ENCODE measurements at regions not wholly inside any gene's neighbourhood (a gene's known extent, or its start where the extent isn't known, plus 50 kb on each side); places are given as distances from the start of the nearest gene placed in this dataset.

DNA sequence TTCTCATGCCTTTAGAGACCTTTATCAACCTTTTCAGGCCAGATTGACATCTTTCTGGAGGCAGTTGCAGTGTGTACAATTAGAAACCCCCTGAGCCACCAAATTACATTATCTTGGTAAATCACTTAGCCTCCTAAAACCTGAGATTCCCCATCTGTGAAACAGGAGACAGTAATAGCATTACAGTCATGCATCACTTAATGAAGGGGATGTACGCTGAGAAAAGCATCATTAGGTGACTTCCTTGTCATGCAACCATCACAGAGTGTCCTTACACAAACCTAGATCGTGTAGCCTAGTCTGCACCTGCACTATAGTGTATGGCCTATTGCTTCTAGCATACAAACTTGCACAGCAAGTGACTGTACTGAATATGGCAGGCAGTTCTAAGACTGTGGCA, 400.8 kb upstream of the CNTN3 start:
- no peak for DNase-seq (ENCODE audit: low spot score)
- no peak overlapping the region for H3K4me3 ChIP-seq
- TF ChIP-seq, protein P1, sequence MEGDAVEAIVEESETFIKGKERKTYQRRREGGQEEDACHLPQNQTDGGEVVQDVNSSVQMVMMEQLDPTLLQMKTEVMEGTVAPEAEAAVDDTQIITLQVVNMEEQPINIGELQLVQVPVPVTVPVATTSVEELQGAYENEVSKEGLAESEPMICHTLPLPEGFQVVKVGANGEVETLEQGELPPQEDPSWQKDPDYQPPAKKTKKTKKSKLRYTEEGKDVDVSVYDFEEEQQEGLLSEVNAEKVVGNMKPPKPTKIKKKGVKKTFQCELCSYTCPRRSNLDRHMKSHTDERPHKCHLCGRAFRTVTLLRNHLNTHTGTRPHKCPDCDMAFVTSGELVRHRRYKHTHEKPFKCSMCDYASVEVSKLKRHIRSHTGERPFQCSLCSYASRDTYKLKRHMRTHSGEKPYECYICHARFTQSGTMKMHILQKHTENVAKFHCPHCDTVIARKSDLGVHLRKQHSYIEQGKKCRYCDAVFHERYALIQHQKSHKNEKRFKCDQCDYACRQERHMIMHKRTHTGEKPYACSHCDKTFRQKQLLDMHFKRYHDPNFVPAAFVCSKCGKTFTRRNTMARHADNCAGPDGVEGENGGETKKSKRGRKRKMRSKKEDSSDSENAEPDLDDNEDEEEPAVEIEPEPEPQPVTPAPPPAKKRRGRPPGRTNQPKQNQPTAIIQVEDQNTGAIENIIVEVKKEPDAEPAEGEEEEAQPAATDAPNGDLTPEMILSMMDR (IDR thresholded peaks at IDR 0.05), result no peak
- no peak overlapping the region for H3K27ac ChIP-seq

DNA sequence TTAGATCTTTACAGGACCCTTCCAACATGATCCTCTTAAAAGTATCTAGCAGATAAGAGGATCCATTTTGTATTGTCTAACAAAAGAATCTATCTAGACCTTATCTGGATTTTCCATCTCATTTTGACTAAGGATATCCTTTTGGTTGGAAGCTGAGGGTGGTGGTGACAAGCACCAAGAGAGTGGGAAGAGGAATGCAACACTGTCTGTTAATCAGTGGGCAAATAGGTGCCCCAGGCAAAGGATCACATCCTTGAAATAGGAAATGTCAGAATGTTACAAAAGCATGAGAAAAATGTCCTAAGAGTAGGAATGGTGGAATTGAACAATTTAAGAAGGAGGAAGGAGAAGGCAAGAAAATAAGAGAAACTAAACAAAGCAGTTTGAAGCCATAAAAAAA, 420.7 kb upstream of the CNTN3 start:
- Histone ChIP-seq H3K4me3 (no peak overlapping the region), H3K27ac (no peak overlapping the region)
- DNase-seq (ENCODE audit: low spot score), result no peak
- TF ChIP-seq, protein P1 (IDR thresholded peaks at IDR 0.05), result no peak

DNA sequence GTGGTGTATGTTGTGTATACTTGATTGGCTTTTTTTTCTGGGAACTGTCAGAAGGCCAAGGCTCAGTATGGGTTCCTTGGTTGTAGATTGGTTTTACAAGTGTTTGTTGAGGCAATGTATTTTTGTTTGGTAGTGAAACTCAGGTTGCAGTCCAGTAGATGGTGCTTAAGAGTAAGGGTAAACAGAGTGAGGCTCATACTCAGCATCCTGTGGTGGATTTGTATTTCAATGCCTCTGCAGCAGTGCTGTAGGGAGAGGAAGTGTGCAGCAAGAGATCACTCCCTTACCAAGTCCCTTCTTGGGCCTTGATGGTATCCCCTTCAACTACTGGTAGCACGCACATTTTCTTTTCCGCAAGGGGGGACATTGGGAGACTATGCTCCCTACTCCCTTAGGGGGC, 428.5 kb upstream of the CNTN3 start:
- Histone ChIP-seq H3K27ac (no peak overlapping the region), H3K4me3 (no peak overlapping the region)
- no peak for DNase-seq (ENCODE audit: low spot score)
- TF ChIP-seq, protein P1 (IDR thresholded peaks at IDR 0.05), result no peak

DNA sequence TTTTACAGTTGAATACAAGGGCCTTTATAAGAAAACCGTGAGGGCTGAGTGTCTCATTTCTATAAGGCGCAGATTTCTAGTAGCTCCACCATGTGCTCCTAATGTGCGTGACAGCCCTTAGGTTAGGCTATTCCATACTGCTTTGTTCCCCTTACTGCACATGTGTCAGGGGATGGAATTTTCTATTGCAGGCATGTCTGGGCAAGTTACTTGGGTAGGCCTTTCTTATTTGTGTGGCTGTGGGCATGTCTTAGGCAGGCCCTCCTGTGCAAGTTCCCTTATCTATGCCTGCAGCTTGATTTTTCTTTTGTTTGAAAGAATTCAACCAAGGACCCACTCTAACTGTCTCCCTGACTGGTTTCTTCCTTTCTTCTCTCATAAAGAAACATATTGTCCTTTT, 434.2 kb upstream of the CNTN3 start:
- no peak for DNase-seq (ENCODE audit: low spot score)
- TF ChIP-seq, protein P1 (IDR thresholded peaks at IDR 0.05), result no peak
- Histone ChIP-seq H3K4me3 (no peak overlapping the region), H3K27ac (no peak overlapping the region)

DNA sequence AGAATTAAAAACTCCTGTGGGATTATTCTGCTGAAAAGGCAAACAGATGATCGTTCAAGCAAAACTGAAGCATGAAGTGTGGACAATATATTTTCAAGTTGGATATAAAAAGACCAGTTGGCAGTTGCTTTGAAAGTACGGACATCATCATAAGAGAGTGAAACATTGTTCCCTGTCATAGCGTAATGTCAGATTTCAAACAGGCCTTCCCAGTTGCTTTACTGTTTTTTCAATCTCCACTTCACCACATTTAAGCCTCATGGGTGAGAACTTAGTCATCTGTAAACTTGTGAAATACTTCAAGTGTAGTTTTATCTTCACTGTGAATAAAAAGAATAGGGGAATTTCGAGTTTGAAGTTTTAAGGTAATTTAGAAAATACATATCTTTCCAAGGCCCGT, 435.1 kb upstream of the CNTN3 start:
- H3K4me3 ChIP-seq, result no peak overlapping the region
- TF ChIP-seq, protein P1 (IDR thresholded peaks at IDR 0.05), result no peak
- no peak for DNase-seq (ENCODE audit: low spot score)
- no peak overlapping the region for H3K27ac ChIP-seq

DNA sequence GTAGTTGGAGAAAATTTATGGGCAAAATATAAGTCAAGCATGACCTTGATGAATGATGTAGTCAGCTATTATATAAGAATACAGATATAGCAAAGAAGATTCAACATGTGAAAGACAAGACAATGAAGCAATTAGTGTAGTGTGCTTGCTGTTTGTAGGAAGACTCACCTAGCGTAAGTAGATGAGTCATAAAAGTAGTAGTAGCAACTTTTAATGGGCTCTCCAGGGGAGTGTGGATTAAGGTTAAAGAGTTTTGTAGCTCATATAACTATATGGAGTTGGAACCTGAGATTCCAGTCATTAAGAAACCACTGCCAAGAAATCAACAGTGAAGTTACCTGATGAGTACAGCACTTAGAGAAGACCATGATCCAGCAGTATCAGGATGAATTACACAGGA, 444.7 kb upstream of the CNTN3 start:
- TF ChIP-seq, protein P1 (IDR thresholded peaks at IDR 0.05), result no peak
- Histone ChIP-seq H3K27ac (no peak overlapping the region), H3K4me3 (no peak overlapping the region)

DNA sequence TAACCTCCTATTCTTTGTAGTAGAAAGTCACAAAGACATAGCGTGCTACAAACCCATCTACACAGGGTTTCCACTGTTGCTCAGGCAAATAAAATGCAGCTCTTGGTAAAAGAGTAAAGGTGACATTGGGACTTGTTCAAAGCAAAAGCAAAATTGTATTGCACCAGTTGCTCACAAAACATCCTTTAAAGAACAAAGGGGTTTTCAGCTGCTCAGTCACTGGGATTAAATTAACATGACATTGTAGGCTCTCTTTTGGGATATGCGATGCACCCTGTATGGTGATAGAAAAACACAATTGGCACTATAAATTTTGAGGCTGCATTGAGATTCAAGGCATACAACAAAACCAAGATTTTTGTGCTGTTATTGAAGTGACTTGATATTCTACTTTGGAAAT, 447.3 kb upstream of the CNTN3 start:
- TF ChIP-seq, protein P1 (IDR thresholded peaks at IDR 0.05), result no peak
- Histone ChIP-seq H3K27ac (no peak overlapping the region), H3K4me3 (no peak overlapping the region)
- no peak for DNase-seq (ENCODE audit: low spot score)

More for the DNA sequence above, 444.7 kb upstream of the CNTN3 start:
- no peak for DNase-seq (ENCODE audit: low spot score)

Measured in coronary artery (tissue), 2 donors.